CD14-positive monocyte (primary cell): ENCODE measurements at regions not wholly inside any gene's neighbourhood (a gene's known extent, or its start where the extent isn't known, plus 50 kb on each side); places are given as distances from the start of the nearest gene placed in this dataset.

ENCODE experiments used
- DNase-seq, 3 donors: peaks; one replicate each; pipeline ENCODE4 v3.0.0-alpha.2; 2011 to 2022
- H2AFZ ChIP-seq: 2 replicates; pipeline ENCODE4 v1.6.0; 2012; ENCODE audit warnings: mild to moderate bottlenecking, low read depth, low read length, inconsistent platforms; ENCODE audit not compliant: insufficient read depth, poor library complexity, severe bottlenecking
- H3K27ac ChIP-seq, 2 donors: 1 replicate in 1 of 2; 2 replicates in 1 of 2; pipeline ENCODE4 v1.5.1; 2012 to 2013; ENCODE audit warnings: low read length in 2 of 2, control low read depth in 1 of 2, inconsistent platforms in 1 of 2, low read depth in 1 of 2, mild to moderate bottlenecking in 1 of 2
- H3K27me3 ChIP-seq, 2 donors: one replicate each; pipeline versions ENCODE4 v1.6.0 to v1.6.1; 2011 to 2013; ENCODE audit warnings: low read length in 2 of 2; ENCODE audit not compliant: control insufficient read depth in 2 of 2, insufficient read depth in 2 of 2
- H3K36me3 ChIP-seq, 2 donors: replicated peaks in 1 of 2; 1 replicate in 1 of 2; 2 replicates in 1 of 2; pipeline versions ENCODE4 v1.5.1 to v1.6.1; 2012 to 2013; ENCODE audit warnings: low read length in 2 of 2, control low read depth in 1 of 2, inconsistent platforms in 1 of 2, mild to moderate bottlenecking in 1 of 2; ENCODE audit not compliant: insufficient read depth in 2 of 2, control insufficient read depth in 1 of 2
- H3K4me1 ChIP-seq, 2 donors: 1 replicate in 1 of 2; 2 replicates in 1 of 2; pipeline versions ENCODE4 v1.5.1 to v1.6.1; 2012 to 2013; ENCODE audit warnings: low read length in 2 of 2, control low read depth in 1 of 2, inconsistent platforms in 1 of 2, mild to moderate bottlenecking in 1 of 2, moderate library complexity in 1 of 2; ENCODE audit not compliant: insufficient read depth in 2 of 2, control insufficient read depth in 1 of 2
- H3K4me2 ChIP-seq: replicated peaks from 2 replicates; pipeline ENCODE3; 2012; ENCODE audit warnings: low read length, moderate library complexity, mild to moderate bottlenecking; ENCODE audit not compliant: poor library complexity, severe bottlenecking; ENCODE audit errors: extremely low read depth
- H3K4me3 ChIP-seq, 3 experiments: fragments of 200-600 bp in 1 of 3; sonication (generic) in 1 of 3; replicated peaks in 1 of 3; 1 replicate in 2 of 3; 2 replicates in 1 of 3; pipeline ENCODE4 v1.5.1; 2011 to 2013; ENCODE audit warnings: low read length in 3 of 3, mild to moderate bottlenecking in 3 of 3, control low read depth in 2 of 3, low read depth in 2 of 3, inconsistent platforms in 1 of 3, moderate library complexity in 1 of 3
- H3K79me2 ChIP-seq: 2 replicates; pipeline ENCODE4 v1.6.0; 2012; ENCODE audit warnings: mild to moderate bottlenecking, control low read depth, inconsistent platforms, low read length, moderate library complexity; ENCODE audit not compliant: insufficient read depth
- H3K9ac ChIP-seq: 2 replicates; pipeline ENCODE4 v1.6.0; 2017; ENCODE audit warnings: low read length, mild to moderate bottlenecking; ENCODE audit not compliant: insufficient read depth, poor library complexity, severe bottlenecking
- H3K9me3 ChIP-seq, 2 donors: replicated peaks in 1 of 2; 1 replicate in 1 of 2; 2 replicates in 1 of 2; pipeline versions ENCODE4 v1.5.1 to v1.6.1; 2012 to 2013; ENCODE audit warnings: low read length in 2 of 2, control low read depth in 1 of 2; ENCODE audit not compliant: control insufficient read depth in 1 of 2, insufficient read depth in 1 of 2
- H4K20me1 ChIP-seq: 2 replicates; pipeline ENCODE4 v1.6.0; 2012; ENCODE audit warnings: mild to moderate bottlenecking, low read length, control low read depth, moderate library complexity; ENCODE audit not compliant: insufficient read depth
- H3K27ac Mint-ChIP-seq, 7 donors: one replicate each; pipeline ENCODE4 v1.8.0; 2020; ENCODE audit warnings: mild to moderate bottlenecking in 7 of 7, mixed read lengths in 7 of 7, moderate library complexity in 6 of 7, inconsistent platforms in 2 of 7
- H3K27me3 Mint-ChIP-seq, 3 donors: one replicate each; pipeline ENCODE4 v1.8.0; 2021 to 2022; ENCODE audit warnings: low read depth in 3 of 3, mild to moderate bottlenecking in 3 of 3, mixed read lengths in 3 of 3, moderate library complexity in 3 of 3, inconsistent platforms in 1 of 3
- H3K36me3 Mint-ChIP-seq, 2 donors: one replicate each; pipeline ENCODE4 v1.8.0; 2020; ENCODE audit warnings: mixed read lengths in 2 of 2, inconsistent platforms in 1 of 2, mild to moderate bottlenecking in 1 of 2
- H3K4me1 Mint-ChIP-seq: one replicate; pipeline ENCODE4 v1.8.0; 2020; ENCODE audit warnings: mild to moderate bottlenecking, mixed read lengths
- H3K4me3 Mint-ChIP-seq, 2 donors: one replicate each; pipeline ENCODE4 v1.8.0; 2020; ENCODE audit warnings: mild to moderate bottlenecking in 2 of 2, mixed read lengths in 2 of 2, moderate library complexity in 1 of 2
- H3K9me3 Mint-ChIP-seq, 7 donors: one replicate each; pipeline ENCODE4 v1.8.0; 2020 to 2022; ENCODE audit warnings: mixed read lengths in 7 of 7, mild to moderate bottlenecking in 6 of 7, moderate library complexity in 6 of 7, inconsistent platforms in 2 of 7
- WGBS: methylation state at CpG from one replicate; pipeline ENCODE4 v1.1.5; 2013; ENCODE audit warnings: missing lambda C conversion rate; ENCODE audit not compliant: insufficient coverage; 5-methylcytosine and 5-hydroxymethylcytosine counted together
- intact Hi-C, 2 donors: fragments of 100-400 bp; cut with micrococcal nuclease; formaldehyde crosslinking; loops; one replicate each; pipeline versions ENCODE4 v1.15.0 to v1.15.1; 2023
- TF ChIP-seq, protein P1 (sequence below): fragments of 200-600 bp; IDR thresholded peaks from one replicate; pipeline ENCODE4 v1.8.0; 2022; ENCODE audit warnings: antibody characterized with exemption, mild to moderate bottlenecking

DNA sequence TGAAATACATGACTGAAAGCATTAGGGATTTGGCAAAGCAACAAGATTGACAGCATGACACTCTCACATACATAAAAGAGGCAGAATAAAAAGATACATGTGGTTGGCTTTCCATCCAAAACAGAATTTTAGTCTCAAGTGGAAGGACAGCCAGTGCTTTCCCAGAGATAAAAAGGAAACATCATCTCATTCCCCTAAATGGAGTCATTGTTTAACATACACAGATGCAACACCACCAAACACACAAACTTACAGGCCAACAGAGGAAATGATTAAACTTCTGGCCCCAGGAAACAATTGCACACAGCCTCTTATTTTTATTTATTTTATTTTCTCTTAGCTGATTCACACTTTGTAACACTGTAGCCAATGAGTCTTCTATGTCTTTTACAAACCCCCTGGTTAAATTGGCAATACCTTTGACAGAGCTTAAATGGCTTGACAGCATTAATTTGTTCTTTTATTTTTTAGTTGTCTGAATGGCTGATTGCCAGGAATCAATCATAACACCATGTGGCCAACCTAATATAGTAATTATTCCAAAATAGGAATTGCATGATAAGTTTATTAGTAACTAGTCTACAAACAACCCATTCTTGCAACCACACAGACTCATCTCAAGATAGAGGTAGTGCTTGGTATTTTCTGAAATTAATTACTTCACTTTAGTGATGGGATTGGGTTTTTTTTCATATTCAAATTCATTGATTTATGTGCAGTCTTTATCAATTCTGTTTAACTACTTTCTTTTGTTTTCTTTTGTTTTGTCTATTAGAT, 190.5 kb downstream of the RND3 start:
- H3K36me3 ChIP-seq = no peaks in the 10 kb centered on the region
- no peak overlapping the region for H3K4me3 ChIP-seq
- DNase-seq = no peak
- Mint-ChIP-seq H3K36me3 (no peaks in the 10 kb centered on the region), H3K4me1 (no peaks in the 10 kb centered on the region), H3K9me3 (peaks cover 0 to 10% (median 0%) of the 10 kb centered on the region in 7 donors), H3K27ac (no peak overlapping the region), H3K27me3 (no peaks in the 10 kb centered on the region), H3K4me3 (no peak overlapping the region)
- H3K27ac ChIP-seq = no peak overlapping the region
- TF ChIP-seq, protein P1, sequence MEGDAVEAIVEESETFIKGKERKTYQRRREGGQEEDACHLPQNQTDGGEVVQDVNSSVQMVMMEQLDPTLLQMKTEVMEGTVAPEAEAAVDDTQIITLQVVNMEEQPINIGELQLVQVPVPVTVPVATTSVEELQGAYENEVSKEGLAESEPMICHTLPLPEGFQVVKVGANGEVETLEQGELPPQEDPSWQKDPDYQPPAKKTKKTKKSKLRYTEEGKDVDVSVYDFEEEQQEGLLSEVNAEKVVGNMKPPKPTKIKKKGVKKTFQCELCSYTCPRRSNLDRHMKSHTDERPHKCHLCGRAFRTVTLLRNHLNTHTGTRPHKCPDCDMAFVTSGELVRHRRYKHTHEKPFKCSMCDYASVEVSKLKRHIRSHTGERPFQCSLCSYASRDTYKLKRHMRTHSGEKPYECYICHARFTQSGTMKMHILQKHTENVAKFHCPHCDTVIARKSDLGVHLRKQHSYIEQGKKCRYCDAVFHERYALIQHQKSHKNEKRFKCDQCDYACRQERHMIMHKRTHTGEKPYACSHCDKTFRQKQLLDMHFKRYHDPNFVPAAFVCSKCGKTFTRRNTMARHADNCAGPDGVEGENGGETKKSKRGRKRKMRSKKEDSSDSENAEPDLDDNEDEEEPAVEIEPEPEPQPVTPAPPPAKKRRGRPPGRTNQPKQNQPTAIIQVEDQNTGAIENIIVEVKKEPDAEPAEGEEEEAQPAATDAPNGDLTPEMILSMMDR = no peak
- H3K4me1 ChIP-seq = no peaks in the 10 kb centered on the region
- no peak overlapping the region for H3K4me2 ChIP-seq
- H3K9ac ChIP-seq = no peak overlapping the region
- peaks cover 4 to 5% of the 10 kb centered on the region in 2 donors for H3K9me3 ChIP-seq
- H3K27me3 ChIP-seq = no peaks in the 10 kb centered on the region
- no peak overlapping the region for H2AFZ ChIP-seq
- H3K79me2 ChIP-seq = no peaks in the 10 kb centered on the region
- intact Hi-C loops = no loop called here
- no peaks in the 10 kb centered on the region for H4K20me1 ChIP-seq

DNA sequence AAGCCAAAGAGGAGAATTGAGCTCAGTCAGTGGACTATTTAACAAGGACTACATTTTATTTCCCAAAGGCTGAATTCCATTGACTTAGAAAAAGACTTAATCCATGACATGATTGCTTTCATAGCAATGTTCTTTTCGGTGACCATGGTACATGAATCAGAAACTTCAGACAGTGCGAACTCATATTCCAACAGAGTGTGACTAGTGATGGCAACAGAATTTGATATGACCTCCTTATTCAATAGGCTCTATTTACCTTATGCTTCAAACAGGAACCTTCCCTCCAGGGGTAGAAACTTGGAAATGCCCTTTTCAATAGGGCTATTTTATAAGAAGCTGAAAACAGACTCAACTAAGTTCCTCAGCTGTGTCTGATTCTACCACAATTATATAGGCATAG, 191.9 kb downstream of the RND3 start:
- no peaks in the 10 kb centered on the region for H3K4me1 Mint-ChIP-seq
- H3K4me2 ChIP-seq = no peak overlapping the region
- no peaks in the 10 kb centered on the region for H3K36me3 Mint-ChIP-seq
- no peak overlapping the region for H2AFZ ChIP-seq
- peaks cover 0 to 7% (median 0%) of the 10 kb centered on the region in 7 donors for H3K9me3 Mint-ChIP-seq
- no peaks in the 10 kb centered on the region for H4K20me1 ChIP-seq
- WGBS = 100% methylated on average over 1 of the region's 2 CpGs
- H3K27me3 Mint-ChIP-seq = no peaks in the 10 kb centered on the region
- H3K9me3 ChIP-seq = peaks cover 4 to 5% of the 10 kb centered on the region in 2 donors
- no peak overlapping the region for H3K4me3 ChIP-seq
- TF ChIP-seq, protein P1 = no peak
- no peak overlapping the region for H3K27ac ChIP-seq
- DNase-seq = no peak
- H3K4me1 ChIP-seq = no peaks in the 10 kb centered on the region
- intact Hi-C loops = no loop called here
- no peaks in the 10 kb centered on the region for H3K27me3 ChIP-seq
- no peak overlapping the region for H3K9ac ChIP-seq
- no peak overlapping the region for H3K4me3 Mint-ChIP-seq
- no peak overlapping the region for H3K27ac Mint-ChIP-seq
- H3K79me2 ChIP-seq = no peaks in the 10 kb centered on the region
- no peaks in the 10 kb centered on the region for H3K36me3 ChIP-seq
